ENCODE measurements at regions not wholly inside any gene's neighbourhood (a gene's known extent, or its start where the extent isn't known, plus 50 kb on each side); places are given as distances from the start of the nearest gene placed in this dataset.

GRCh38 chr1:82991569-82991968 lies 1007.4 kb downstream of the TTLL7 start:
- H3K4me3 ChIP-seq = no peak overlapping the region
- H3K36me3 ChIP-seq = no peaks in the 10 kb centered on the region
- TF ChIP-seq POLR2A (IDR thresholded peaks at IDR 0.05) (no peak), CTCF (IDR thresholded peaks at IDR 0.05) (no peak)
- H3K27me3 ChIP-seq = no peaks in the 10 kb centered on the region
- no peaks in the 10 kb centered on the region for H3K9me3 ChIP-seq
- intact Hi-C loops (cut with DNase I; ENCODE audit: low total_unique reads) = no loop called here
- H3K4me1 ChIP-seq = no peaks in the 10 kb centered on the region
- DNase-seq = no peak
- H3K27ac ChIP-seq = no peak overlapping the region

GRCh38 chr1:82979593-82980236 lies 1019.2 kb downstream of the TTLL7 start:
- DNase-seq = no peak
- H3K9me3 ChIP-seq = no peaks in the 10 kb centered on the region
- no peak overlapping the region for H3K27ac ChIP-seq
- intact Hi-C loops (cut with DNase I; ENCODE audit: low total_unique reads) = no loop called here
- H3K4me1 ChIP-seq = no peaks in the 10 kb centered on the region
- TF ChIP-seq CTCF (IDR thresholded peaks at IDR 0.05) (no peak), POLR2A (IDR thresholded peaks at IDR 0.05) (no peak)
- H3K36me3 ChIP-seq = no peaks in the 10 kb centered on the region
- H3K27me3 ChIP-seq = no peaks in the 10 kb centered on the region
- no peak overlapping the region for H3K4me3 ChIP-seq

GRCh38 chr1:82978461-82979324 lies 1020.2 kb downstream of the TTLL7 start:
- intact Hi-C loops (cut with DNase I; ENCODE audit: low total_unique reads) = no loop called here
- no peaks in the 10 kb centered on the region for H3K36me3 ChIP-seq
- H3K9me3 ChIP-seq = no peaks in the 10 kb centered on the region
- H3K27me3 ChIP-seq = no peaks in the 10 kb centered on the region
- H3K4me3 ChIP-seq = no peak overlapping the region
- DNase-seq = no peak
- H3K4me1 ChIP-seq = no peaks in the 10 kb centered on the region
- no peak overlapping the region for H3K27ac ChIP-seq
- TF ChIP-seq CTCF (IDR thresholded peaks at IDR 0.05) (no peak), POLR2A (IDR thresholded peaks at IDR 0.05) (no peak)

- DNase-seq = no peak
- no peaks in the 10 kb centered on the region for H3K9me3 ChIP-seq
- no peak overlapping the region for H3K27ac ChIP-seq
- no peaks in the 10 kb centered on the region for H3K27me3 ChIP-seq
- no peaks in the 10 kb centered on the region for H3K36me3 ChIP-seq
- TF ChIP-seq POLR2A (IDR thresholded peaks at IDR 0.05) = no peak
- no peak for TF ChIP-seq CTCF (IDR thresholded peaks at IDR 0.05)
- H3K4me1 ChIP-seq = no peaks in the 10 kb centered on the region
- intact Hi-C loops (cut with DNase I; ENCODE audit: low total_unique reads) = no loop called here
- no peak overlapping the region for H3K4me3 ChIP-seq
These were observed 1025.9 kb downstream of the TTLL7 start for GRCh38 chr1:82972841-82973553.

GRCh38 chr1:82969340-82969739 lies 1029.6 kb downstream of the TTLL7 start:
- intact Hi-C loops (cut with DNase I; ENCODE audit: low total_unique reads) = no loop called here
- H3K4me3 ChIP-seq = no peak overlapping the region
- no peak for DNase-seq
- no peaks in the 10 kb centered on the region for H3K27me3 ChIP-seq
- TF ChIP-seq CTCF (IDR thresholded peaks at IDR 0.05) (no peak), POLR2A (IDR thresholded peaks at IDR 0.05) (no peak)
- no peaks in the 10 kb centered on the region for H3K4me1 ChIP-seq
- H3K9me3 ChIP-seq = no peaks in the 10 kb centered on the region
- no peak overlapping the region for H3K27ac ChIP-seq
- H3K36me3 ChIP-seq = no peaks in the 10 kb centered on the region

Measured in uterus (tissue), 3 donors.